ENCODE measurements at regions not wholly inside any gene's neighbourhood (a gene's known extent, or its start where the extent isn't known, plus 50 kb on each side); places are given as distances from the start of the nearest gene placed in this dataset.

GRCh38 chr4:131499141-131499873, 1649.8 kb upstream of the PCDH10 start:
- Histone ChIP-seq H3K4me2 (ENCODE audit: control insufficient read depth, extremely low read depth, insufficient read depth, low read depth, low read length) (no peak overlapping the region), H3K9me1 (ENCODE audit: control insufficient read depth, extremely low read depth, insufficient read depth, low read length) (no peaks in the 10 kb centered on the region), H4K20me1 (ENCODE audit: control insufficient read depth, extremely low read depth, insufficient read depth, low read length) (no peaks in the 10 kb centered on the region), H3K4me1 (ENCODE audit: control insufficient read depth, extremely low read depth, insufficient read depth, low read length) (no peaks in the 10 kb centered on the region), H3K79me2 (ENCODE audit: control insufficient read depth, insufficient read depth, low read length) (no peaks in the 10 kb centered on the region), H3K27ac (ENCODE audit: control insufficient read depth, insufficient read depth, low read length) (no peak overlapping the region), H3K4me3 (ENCODE audit: control insufficient read depth in 2 of 3, extremely low read depth in 1 of 3, insufficient read depth in 2 of 3, low read depth in 1 of 3, low read length in 3 of 3) (no peak overlapping the region), H3K9ac (ENCODE audit: control insufficient read depth, extremely low read depth, insufficient read depth, low read length) (no peak overlapping the region), H2AFZ (ENCODE audit: control insufficient read depth, low read length) (no peak overlapping the region), H3K36me3 (ENCODE audit: control insufficient read depth in 2 of 2, extremely low read depth in 1 of 2, insufficient read depth in 2 of 2, low read length in 2 of 2) (no peaks in the 10 kb centered on the region), H3K27me3 (ENCODE audit: control insufficient read depth, extremely low read depth, insufficient read depth, low read length) (no peaks in the 10 kb centered on the region), H3K9me3 (ENCODE audit: control insufficient read depth, low read depth, low read length) (no peaks in the 10 kb centered on the region)
- dilution Hi-C loops (cut with MboI; ENCODE audit: extremely low pct_ligation_motif_present, low sequenced_read_pairs): no loop called here
- DNase-seq (ENCODE audit: low read depth, low spot score) (no peak), FAIRE-seq (no peak)
- TF ChIP-seq CTCF (optimal IDR thresholded peaks at IDR 0.05 in 1 of 3, IDR thresholded peaks at IDR 0.05 in 1 of 3, conservative IDR thresholded peaks at IDR 0.05 in 1 of 3; ENCODE audit: extremely low read depth in 1 of 3, insufficient read depth in 2 of 3, low read length in 3 of 3): no peak
- TF ChIP-seq EZH2 (IDR thresholded peaks at IDR 0.05; ENCODE audit: low read length): no peak

- no peaks in the 10 kb centered on the region for H3K27me3 ChIP-seq (ENCODE audit: control insufficient read depth, extremely low read depth, insufficient read depth, low read length)
- no peak overlapping the region for H3K27ac ChIP-seq (ENCODE audit: control insufficient read depth, insufficient read depth, low read length)
- H4K20me1 ChIP-seq (ENCODE audit: control insufficient read depth, extremely low read depth, insufficient read depth, low read length): no peaks in the 10 kb centered on the region
- FAIRE-seq: no peak
- no peak overlapping the region for H3K4me3 ChIP-seq (ENCODE audit: control insufficient read depth in 2 of 3, extremely low read depth in 1 of 3, insufficient read depth in 2 of 3, low read depth in 1 of 3, low read length in 3 of 3)
- H3K4me1 ChIP-seq (ENCODE audit: control insufficient read depth, extremely low read depth, insufficient read depth, low read length): no peaks in the 10 kb centered on the region
- no peak overlapping the region for H2AFZ ChIP-seq (ENCODE audit: control insufficient read depth, low read length)
- no peaks in the 10 kb centered on the region for H3K79me2 ChIP-seq (ENCODE audit: control insufficient read depth, insufficient read depth, low read length)
- dilution Hi-C loops (cut with MboI; ENCODE audit: extremely low pct_ligation_motif_present, low sequenced_read_pairs): no loop called here
- H3K9ac ChIP-seq (ENCODE audit: control insufficient read depth, extremely low read depth, insufficient read depth, low read length): no peak overlapping the region
- no peak overlapping the region for H3K4me2 ChIP-seq (ENCODE audit: control insufficient read depth, extremely low read depth, insufficient read depth, low read depth, low read length)
- no peaks in the 10 kb centered on the region for H3K9me3 ChIP-seq (ENCODE audit: control insufficient read depth, low read depth, low read length)
- H3K36me3 ChIP-seq (ENCODE audit: control insufficient read depth in 2 of 2, extremely low read depth in 1 of 2, insufficient read depth in 2 of 2, low read length in 2 of 2): no peaks in the 10 kb centered on the region
- TF ChIP-seq CTCF (optimal IDR thresholded peaks at IDR 0.05 in 1 of 3, IDR thresholded peaks at IDR 0.05 in 1 of 3, conservative IDR thresholded peaks at IDR 0.05 in 1 of 3; ENCODE audit: extremely low read depth in 1 of 3, insufficient read depth in 2 of 3, low read length in 3 of 3) (no peak), EZH2 (IDR thresholded peaks at IDR 0.05; ENCODE audit: low read length) (no peak)
- no peaks in the 10 kb centered on the region for H3K9me1 ChIP-seq (ENCODE audit: control insufficient read depth, extremely low read depth, insufficient read depth, low read length)
- no peak for DNase-seq (ENCODE audit: low read depth, low spot score)
Measured at GRCh38 chr4:131509521-131509920, 1639.6 kb upstream of the PCDH10 start.
